AG04450 (cell line): ENCODE measurements at regions not wholly inside any gene's neighbourhood (a gene's known extent, or its start where the extent isn't known, plus 50 kb on each side); places are given as distances from the start of the nearest gene placed in this dataset.

Source experiments
- CTCF ChIA-PET: fragments of 300-600, 350-600 bp; formaldehyde crosslinking; extraction: SDS; loops from one replicate; lab custom pipeline; 2022; ENCODE audit warnings: antibody characterized with exemption, inconsistent platforms; lab: Charles Lee
- POLR2A ChIA-PET: fragments of 350-600 bp; formaldehyde crosslinking; extraction: SDS; loops from one replicate; lab custom pipeline; 2021; ENCODE audit warnings: antibody characterized with exemption, inconsistent platforms; lab: Yijun Ruan, JAX
- DNase-seq: peaks from one replicate; pipeline ENCODE4 v3.0.0-alpha.2; 2011; ENCODE audit warnings: low read depth, low spot score
- H3K27ac ChIP-seq: one replicate; pipeline ENCODE4 v1.5.1; 2012; ENCODE audit warnings: low read depth, low read length, control low read depth
- H3K27me3 ChIP-seq: one replicate; pipeline ENCODE4 v1.6.0; 2012; ENCODE audit warnings: low read length; ENCODE audit not compliant: control insufficient read depth, insufficient read depth
- H3K4me3 ChIP-seq: 2 replicates; pipeline ENCODE4 v1.5.1; 2011; ENCODE audit warnings: mild to moderate bottlenecking, low read depth, low read length, control low read depth
- H3K9me3 ChIP-seq: 2 replicates; pipeline ENCODE4 v1.5.1; 2012; ENCODE audit warnings: low read length; ENCODE audit not compliant: control insufficient read depth, insufficient read depth
- CTCF ChIP-seq: IDR thresholded peaks from 2 replicates; pipeline ENCODE4 v1.5.1; 2011; ENCODE audit warnings: low read depth, low read length, control low read depth, inconsistent platforms

GRCh38 chr4:129220254-129220653 is 124.3 kb downstream of the C4orf33 start:
- no peak for TF ChIP-seq CTCF
- POLR2A ChIA-PET, result no interaction called here

DNA sequence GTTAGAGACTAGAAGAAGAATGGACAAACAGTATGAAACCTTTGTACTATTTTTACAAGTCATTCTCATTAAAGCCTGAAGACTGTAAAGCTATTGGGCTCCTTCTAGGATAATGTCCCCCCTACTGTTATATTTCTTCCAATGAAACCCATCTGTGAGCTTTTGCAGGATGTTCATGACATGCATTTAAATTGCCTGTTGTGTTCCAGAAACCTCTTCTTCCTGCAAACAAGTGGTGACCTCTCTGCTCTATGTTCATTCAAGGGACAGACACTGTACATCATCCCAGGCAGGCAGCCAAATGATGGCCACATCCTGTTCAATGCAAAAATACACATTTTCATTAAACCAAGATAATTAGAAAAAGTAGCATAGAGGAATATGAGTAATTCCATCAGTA is 128.0 kb downstream of the C4orf33 start:
- Histone ChIP-seq H3K27ac (no peak overlapping the region), H3K27me3 (no peaks in the 10 kb centered on the region), H3K9me3 (no peaks in the 10 kb centered on the region), H3K4me3 (no peak overlapping the region)
- CTCF ChIA-PET, result no interaction called here
- TF ChIP-seq CTCF, result no peak
- no peak for DNase-seq
- POLR2A ChIA-PET, result no interaction called here

More at GRCh38 chr4:129220254-129220653, 124.3 kb downstream of the C4orf33 start:
- Histone ChIP-seq H3K9me3 (no peaks in the 10 kb centered on the region), H3K27ac (no peak overlapping the region), H3K27me3 (no peaks in the 10 kb centered on the region), H3K4me3 (no peak overlapping the region)
- CTCF ChIA-PET, result no interaction called here
- no peak for DNase-seq

DNA sequence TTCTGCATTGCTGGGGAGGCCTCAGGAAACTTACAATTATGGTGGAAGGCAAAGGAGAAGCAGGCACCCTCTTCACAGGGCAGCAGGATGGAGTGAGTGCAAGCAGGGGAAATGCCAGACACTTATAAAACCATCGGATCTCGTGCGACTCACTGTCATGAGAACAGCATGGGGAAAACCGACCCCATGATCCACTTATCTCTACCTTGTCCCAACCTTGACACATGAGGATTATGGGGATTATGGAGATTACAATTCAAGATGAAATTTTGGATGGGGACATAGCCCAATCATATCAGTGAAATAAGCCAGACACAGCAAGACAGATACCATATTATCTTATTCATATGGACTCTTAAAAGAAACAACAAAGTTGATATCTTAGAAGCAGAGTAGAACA is 134.9 kb downstream of the C4orf33 start:
- Histone ChIP-seq H3K9me3 (no peaks in the 10 kb centered on the region), H3K27ac (no peak overlapping the region), H3K27me3 (no peaks in the 10 kb centered on the region), H3K4me3 (no peak overlapping the region)
- ChIA-PET POLR2A (no interaction called here), CTCF (no interaction called here)
- no peak for TF ChIP-seq CTCF
- no peak for DNase-seq

DNA sequence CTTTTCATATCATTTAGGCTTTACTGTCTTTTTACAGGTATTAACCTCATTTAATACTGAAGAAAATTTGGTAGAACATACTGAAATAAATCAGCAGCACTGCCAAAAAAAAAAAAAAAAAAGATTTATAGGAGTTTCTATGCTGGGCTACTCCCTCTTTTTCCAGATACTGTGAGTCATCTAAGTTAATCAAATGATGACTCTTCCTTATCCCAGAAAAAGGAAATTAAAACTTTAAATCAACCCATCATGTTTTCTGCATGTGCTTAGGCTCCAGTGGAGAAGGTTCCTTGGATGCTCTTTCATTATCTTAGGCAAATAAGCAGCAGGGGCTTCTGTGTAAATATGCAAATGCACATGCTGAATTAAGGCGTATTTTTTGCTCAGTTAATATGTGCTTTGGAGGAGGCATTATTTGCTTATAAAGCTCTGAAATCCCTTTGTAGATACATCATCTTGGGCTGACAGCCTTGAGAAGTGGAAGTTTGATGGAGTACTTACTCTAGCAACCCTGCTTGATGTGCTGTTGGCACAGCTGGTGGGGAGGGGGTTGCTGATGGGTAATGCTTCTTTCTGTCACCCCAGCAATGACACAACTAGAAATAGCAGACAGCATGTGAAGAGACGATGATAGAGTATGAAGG is 136.1 kb downstream of the C4orf33 start:
- no peak overlapping the region for H3K4me3 ChIP-seq
- no peaks in the 10 kb centered on the region for H3K9me3 ChIP-seq
- DNase-seq, result no peak
- POLR2A ChIA-PET, result no interaction called here
- TF ChIP-seq CTCF, result no peak
- no peak overlapping the region for H3K27ac ChIP-seq
- CTCF ChIA-PET, result no interaction called here
- H3K27me3 ChIP-seq, result no peaks in the 10 kb centered on the region

DNA sequence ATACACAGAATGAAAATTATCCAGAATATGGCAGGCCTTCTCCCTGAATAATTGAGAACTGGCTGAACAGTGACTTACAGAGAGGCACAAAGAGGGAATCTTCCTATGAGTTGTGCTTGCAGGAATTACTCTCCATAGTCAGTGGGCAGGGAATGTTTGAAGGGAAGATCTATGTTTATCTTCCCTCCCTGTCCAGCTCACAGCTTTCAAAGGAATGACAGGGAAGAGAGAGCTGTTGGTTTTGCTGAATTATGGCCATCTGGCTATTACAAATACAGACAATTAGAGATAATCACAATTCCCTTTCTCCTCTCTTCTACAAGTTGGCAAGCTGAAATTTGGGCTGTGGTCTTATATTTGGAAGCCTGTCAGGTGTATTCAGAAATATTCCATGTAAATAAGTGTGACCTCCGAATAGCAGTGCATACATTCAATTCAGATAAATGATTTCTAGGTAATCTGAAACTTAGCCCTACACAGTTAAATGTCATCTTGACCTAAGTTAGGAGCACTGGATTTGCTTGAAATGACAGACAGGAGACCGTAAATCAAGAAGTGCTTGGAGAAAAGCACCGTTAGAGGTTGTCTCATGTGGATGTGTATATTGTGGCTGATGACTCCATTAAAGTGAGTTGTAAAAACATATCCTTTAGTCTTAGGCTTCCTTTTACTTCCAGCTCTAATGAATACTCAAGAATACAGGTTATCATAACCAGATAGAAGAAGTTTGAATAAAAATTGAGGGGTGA is 136.8 kb downstream of the C4orf33 start:
- H3K27ac ChIP-seq, result no peak overlapping the region
- no peak for TF ChIP-seq CTCF

More for the DNA sequence above, 136.8 kb downstream of the C4orf33 start:
- POLR2A ChIA-PET, result no interaction called here
- no peak overlapping the region for H3K4me3 ChIP-seq
- CTCF ChIA-PET, result no interaction called here
- no peaks in the 10 kb centered on the region for H3K27me3 ChIP-seq
- no peak for DNase-seq
- no peaks in the 10 kb centered on the region for H3K9me3 ChIP-seq
